D341Med (cell line): ENCODE measurements at regions not wholly inside any gene's neighbourhood (a gene's known extent, or its start where the extent isn't known, plus 50 kb on each side); places are given as distances from the start of the nearest gene placed in this dataset.
"Not testable (repeated sequence)": the region's sequence is repeated elsewhere in the genome, so short reads cannot be mapped to it uniquely, and the experiment has no call there.

Experiments
- DNase-seq: peaks from one replicate; pipeline ENCODE4 v3.0.0; 2012; ENCODE audit warnings: low spot score

- no peak for DNase-seq
These were observed 1410.1 kb upstream of the ADGRB3 start for GRCh38 chr6:67224989-67225388.

DNA sequence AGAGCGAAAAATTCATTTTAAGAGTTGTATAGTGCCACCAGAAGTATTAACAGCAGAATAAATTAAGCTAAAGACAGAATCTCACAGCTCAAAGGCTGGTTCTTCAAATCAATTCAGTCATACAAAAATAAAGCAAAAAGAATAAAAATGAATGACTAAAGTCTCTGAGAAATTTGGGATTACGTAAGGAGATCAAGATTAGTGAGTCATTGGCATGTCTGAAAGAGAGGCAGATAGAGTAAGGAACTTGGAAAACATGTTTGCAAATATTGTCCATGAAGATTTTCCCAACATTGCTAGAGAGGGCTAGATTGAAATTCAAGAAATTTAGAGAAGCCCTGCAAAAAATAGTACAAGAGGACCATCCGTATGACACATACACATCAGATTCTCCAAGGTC, 1413.9 kb upstream of the ADGRB3 start:
- no peak for DNase-seq

DNA sequence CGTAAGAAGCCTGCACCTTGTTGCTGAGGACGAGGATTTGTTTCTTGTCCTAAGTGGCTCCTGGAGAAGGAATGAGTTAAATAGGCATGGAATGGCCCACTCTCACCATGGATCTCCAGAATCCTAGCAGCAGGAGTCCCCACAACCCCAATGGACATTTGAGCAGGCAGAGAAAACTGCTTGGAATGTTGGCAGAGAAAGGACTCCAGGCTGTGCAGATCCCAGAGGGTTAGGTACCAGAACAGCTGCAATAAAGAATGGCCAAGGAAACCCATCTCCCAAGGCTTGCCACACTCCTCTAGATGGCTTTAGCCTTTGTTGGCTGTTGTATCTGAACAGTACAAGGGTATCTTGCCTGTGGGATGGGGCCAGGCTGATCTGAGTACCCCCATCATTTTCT, 1415.7 kb upstream of the ADGRB3 start:
- DNase-seq = no peak

DNA sequence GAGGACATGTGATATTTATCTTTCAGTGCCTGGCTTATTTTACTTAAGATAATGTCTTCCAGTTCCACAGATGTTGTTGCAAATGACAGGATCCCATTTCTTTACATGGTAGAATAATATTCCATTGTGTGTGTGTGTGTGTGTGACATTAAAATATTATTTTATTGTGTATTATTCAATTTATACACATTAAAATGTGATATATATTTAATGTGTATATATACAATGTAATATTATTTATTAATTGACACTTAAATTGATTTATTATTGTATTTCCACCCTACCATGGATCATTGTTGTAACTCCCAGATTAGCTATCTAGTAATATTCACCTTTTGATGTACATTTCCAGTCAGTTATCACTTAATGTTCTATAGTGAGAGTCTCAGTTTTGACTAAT, 1422.5 kb upstream of the ADGRB3 start:
- no peak for DNase-seq

DNA sequence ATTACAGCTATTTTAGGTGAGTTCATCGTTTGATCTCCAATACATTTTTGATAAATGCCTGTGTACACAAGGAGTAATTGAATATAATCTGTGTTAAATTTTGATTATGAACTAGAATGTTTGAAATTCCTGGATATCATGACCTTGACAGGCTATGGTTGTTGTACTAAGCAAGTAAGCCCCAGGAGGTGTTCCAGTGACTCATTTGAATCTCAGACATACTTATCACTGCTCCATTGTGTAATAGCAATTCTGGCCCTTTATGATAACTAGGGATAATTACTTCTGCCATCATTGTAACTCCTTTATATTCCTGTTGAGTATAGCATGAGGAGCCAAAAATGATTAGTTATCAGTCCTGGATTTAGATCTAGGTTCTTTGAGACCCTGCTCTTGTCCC, 1424.6 kb upstream of the ADGRB3 start:
- DNase-seq = no peak

- DNase-seq = no peak
These were observed 1433.5 kb upstream of the ADGRB3 start for GRCh38 chr6:67201563-67201962.

- DNase-seq = no peak
These were observed 1434.3 kb upstream of the ADGRB3 start for GRCh38 chr6:67200626-67201403.

GRCh38 chr6:67199425-67199824, 1435.7 kb upstream of the ADGRB3 start:
- DNase-seq = no peak

DNA sequence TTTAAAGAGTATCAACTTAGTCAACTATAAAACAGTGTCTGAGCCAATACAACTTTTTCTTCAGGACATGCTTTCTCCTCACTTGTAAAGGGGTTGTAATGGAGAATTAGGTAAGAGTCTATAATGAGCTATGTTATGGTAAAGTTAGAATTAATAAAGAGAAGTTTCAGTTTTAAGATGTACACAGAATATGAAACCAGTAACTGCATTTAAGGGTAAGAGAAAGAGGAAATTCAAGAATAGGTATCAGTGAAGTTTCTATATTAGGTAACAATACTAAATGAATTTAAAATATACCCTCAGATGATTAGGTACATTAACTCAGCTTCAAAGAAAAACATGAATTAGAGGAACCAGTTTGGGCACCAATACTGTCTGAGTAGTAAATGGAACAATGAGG, 1444.3 kb upstream of the ADGRB3 start:
- DNase-seq = no peak

DNA sequence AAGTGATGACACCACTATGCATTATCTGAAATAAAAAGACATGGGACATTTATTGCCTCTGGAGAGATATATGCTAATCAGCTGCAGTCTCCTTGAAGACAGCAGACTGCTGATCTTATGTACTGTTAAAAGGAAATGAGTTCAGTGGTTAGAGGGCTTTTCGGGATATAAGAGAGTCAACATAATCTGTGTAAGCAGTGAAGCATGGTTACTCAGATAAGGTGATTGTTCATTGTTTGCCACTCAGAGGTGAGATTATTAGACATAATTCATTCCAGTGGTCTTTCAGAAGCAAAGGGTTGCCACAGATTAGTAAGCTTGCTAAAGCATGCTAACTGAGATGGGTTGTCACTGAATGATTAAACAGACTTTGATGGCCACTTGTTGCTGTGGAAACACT, 1450.7 kb upstream of the ADGRB3 start:
- DNase-seq = no peak

GRCh38 chr6:67175101-67175500, 1460.0 kb upstream of the ADGRB3 start:
- no peak for DNase-seq

- no peak for DNase-seq
These were observed 1458.6 kb upstream of the EYS start for GRCh38 chr6:67165606-67166005.

DNA sequence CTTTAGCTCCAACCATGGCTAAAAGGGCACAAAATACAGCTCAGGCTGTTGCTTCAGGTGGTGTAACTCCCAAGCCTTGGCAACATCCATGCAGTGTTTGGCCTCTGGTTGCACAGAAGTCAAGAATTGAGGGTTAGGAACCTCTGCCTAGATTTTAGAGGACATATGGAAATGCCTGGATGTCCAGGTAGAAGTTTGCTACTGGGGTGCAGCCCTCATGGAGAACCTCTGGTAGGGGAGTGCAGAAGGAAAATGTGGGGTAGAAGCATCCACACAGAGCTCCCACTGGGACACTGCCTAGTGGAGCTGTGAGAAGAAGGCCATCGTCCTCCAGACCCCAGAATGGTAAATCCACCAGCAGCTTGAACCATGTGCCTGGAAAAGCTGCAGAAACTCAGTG, 1453.8 kb upstream of the EYS start:
- no peak for DNase-seq

GRCh38 chr6:67141005-67141404, 1434.0 kb upstream of the EYS start:
- DNase-seq = no peak

GRCh38 chr6:67133973-67134372, 1426.9 kb upstream of the EYS start:
- no peak for DNase-seq

GRCh38 chr6:67131827-67132226, 1424.8 kb upstream of the EYS start:
- DNase-seq = no peak

- DNase-seq = no peak
These were observed 1422.8 kb upstream of the EYS start for GRCh38 chr6:67129780-67130179.

GRCh38 chr6:67127041-67127440, 1420.0 kb upstream of the EYS start:
- DNase-seq = no peak

DNA sequence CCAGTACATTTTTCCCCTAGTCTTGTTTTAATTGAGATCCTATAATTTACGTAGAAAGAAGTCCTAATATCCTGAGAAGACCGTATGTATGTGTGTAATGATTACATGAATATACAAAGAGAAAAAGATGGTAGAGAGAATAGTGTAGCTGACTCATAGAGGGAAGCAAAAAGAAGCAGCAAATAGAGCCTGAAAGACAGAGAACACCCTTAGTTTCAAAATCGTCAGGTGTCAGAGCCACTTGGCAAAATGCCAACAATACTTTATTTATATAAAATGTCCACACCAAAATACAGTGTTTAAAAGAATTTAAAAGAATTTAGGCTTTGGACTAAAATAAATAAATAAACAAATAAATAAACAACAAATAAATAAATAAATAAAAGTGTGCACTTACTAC, 1414.1 kb upstream of the EYS start:
- no peak for DNase-seq

- no peak for DNase-seq
These were observed 1405.1 kb upstream of the EYS start for GRCh38 chr6:67112120-67112519.

- no peak for DNase-seq
These were observed 1395.7 kb upstream of the EYS start for GRCh38 chr6:67102743-67103142.

DNA sequence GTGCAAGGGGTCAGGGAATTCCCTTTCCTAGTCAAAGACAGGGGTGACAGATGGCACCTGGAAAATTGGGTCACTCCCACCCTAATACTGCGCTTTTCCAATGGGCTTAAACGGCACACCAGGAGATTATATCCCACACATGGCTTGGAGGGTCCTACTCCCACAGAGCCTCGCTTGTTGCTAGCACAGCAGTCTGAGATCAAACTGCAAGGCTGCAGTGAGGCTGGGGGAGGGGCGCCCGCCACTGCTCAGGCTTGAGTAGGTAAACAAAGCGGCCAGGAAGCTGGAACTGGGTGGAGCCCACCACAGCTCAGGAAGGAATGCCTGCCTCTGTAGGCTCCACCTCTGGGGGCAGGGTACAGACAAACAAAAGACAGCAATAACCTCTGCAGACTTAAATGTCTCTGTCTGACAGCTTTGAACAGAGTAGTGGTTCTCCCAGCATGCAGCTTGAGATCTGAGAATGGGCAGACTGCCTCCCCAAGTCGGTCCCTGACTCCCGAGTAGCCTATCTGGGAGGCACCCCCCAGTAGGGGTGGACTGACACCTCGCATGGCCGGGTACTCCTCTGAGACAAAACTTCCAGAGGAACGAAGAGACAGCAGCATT, 1388.7 kb upstream of the EYS start:
- not testable (repeated sequence) for DNase-seq

DNA sequence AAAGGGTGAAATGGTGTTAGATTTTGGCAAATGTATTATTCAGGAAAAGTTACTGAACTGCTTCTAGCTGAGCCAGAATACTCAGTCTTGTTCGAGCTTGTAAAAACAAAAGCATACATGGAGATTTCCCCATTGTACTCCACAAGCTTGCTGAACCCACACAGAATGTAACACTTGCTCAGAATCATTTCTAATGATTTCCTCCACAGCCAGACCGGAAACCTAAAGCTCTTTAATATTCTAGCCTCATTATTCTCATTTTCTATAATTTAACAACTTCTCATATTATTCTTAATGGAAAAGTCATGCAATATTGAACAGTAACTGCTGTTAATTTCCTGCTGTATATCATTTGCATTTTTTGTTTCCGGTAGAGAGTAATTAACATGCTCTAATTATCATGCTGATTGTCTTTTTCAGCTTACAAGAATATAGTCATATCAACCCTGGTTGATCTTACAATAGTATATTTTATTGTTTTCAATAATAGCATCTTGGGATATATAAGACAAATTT, 1387.5 kb upstream of the EYS start:
- DNase-seq = no peak

DNA sequence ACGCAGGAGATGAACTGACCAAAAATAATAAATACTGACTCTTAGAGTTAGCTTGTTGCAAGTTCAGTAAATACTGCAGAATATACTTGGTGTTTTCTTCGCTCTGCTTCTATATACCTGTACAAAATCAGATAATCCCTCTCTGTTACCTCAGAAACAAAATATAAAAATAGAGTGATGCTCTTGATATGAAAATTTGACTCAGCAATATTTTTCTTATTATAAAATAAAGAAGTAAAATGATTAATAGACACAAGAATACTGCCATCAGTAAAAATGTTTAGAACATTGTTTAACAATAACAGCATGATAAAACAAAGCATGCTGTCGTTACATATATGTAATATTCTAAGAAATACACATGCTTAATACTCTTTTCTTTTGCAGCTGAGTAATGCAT, 1366.9 kb upstream of the EYS start:
- DNase-seq = no peak
